C4-2B (cell line): ENCODE measurements at regions not wholly inside any gene's neighbourhood (a gene's known extent, or its start where the extent isn't known, plus 50 kb on each side); places are given as distances from the start of the nearest gene placed in this dataset.

ENCODE experiments used
- CTCF ChIP-seq: fragments of 450-650 bp; conservative IDR thresholded peaks from 2 replicates; pipeline ENCODE4 v1.5.1; 2017; ENCODE audit warnings: mild to moderate bottlenecking
- ZFX ChIP-seq: fragments of 450-650 bp; IDR thresholded peaks from 2 replicates; pipeline ENCODE4 v1.6.1; 2017

DNA sequence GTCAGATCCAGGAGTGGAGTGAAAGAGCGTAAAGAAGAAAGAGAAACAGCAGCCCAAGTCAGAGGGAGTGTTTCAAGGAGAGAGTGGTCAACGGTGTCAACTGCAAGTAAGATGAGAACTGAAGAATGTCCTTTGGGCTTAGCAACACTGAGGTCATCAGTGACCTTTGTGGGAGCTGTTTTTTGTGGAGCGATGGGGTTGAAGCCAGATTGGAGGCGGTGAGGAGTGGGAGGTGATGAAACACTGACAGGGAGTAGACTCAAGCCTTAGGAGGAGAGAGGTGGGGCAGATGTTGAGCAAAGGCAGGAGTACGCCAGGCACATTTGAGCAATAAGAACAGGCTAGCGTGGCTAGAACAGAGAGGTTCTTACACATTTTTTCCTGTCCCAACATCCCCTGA, 103.7 kb upstream of the GNAO1 start:
- no peak for TF ChIP-seq CTCF
- TF ChIP-seq ZFX: no peak
